ENCODE measurements at regions not wholly inside any gene's neighbourhood (a gene's known extent, or its start where the extent isn't known, plus 50 kb on each side); places are given as distances from the start of the nearest gene placed in this dataset.

DNA sequence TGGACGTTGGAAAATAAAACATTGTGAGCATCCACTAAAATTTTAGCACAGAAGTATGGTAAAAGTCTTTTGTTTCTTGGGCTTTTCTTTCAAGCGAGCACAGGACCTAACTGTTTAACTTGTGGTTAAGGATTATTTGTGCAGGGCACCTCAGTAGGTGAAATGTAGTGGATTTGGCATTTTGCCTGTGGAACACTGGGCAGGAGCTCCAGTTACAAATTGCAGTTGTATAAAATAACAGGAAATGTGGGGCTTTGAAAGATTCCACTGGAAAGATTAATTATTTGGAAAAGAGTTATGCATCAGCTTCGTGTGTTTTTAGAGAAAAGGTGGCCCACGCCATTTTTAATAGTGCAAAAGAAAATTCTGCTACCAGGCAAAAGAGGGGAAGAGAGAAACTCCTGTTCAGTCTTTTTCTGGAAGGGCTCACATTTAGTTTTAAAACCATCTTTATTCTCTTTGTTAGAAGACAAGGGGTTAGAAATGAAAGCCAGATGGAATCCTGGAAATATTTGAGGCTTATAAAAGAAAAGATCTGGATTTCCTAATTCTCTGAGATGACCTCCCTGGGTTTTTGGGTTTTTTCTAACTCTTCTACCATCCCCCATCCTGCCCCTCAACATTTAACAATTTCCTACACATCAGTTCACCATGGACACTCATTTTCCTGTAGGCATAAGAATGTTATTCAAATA is 144.3 kb upstream of the SERTAD2 start:
- TF ChIP-seq BACH1 (IDR thresholded peaks at IDR 0.05; ENCODE audit: low read length) (no peak), HDAC2 (IDR thresholded peaks at IDR 0.05; ENCODE audit: borderline replicate concordance in 1 of 2, low read depth in 2 of 2, low read length in 2 of 2) (no peak), POLR2AphosphoS5 (IDR thresholded peaks at IDR 0.05; ENCODE audit: low read depth, low read length) (no peak), POLR2A (IDR thresholded peaks at IDR 0.05; ENCODE audit: control extremely low read depth in 1 of 2, low read depth in 2 of 2, low read length in 2 of 2) (no peak)
- TF ChIP-seq, protein P1, sequence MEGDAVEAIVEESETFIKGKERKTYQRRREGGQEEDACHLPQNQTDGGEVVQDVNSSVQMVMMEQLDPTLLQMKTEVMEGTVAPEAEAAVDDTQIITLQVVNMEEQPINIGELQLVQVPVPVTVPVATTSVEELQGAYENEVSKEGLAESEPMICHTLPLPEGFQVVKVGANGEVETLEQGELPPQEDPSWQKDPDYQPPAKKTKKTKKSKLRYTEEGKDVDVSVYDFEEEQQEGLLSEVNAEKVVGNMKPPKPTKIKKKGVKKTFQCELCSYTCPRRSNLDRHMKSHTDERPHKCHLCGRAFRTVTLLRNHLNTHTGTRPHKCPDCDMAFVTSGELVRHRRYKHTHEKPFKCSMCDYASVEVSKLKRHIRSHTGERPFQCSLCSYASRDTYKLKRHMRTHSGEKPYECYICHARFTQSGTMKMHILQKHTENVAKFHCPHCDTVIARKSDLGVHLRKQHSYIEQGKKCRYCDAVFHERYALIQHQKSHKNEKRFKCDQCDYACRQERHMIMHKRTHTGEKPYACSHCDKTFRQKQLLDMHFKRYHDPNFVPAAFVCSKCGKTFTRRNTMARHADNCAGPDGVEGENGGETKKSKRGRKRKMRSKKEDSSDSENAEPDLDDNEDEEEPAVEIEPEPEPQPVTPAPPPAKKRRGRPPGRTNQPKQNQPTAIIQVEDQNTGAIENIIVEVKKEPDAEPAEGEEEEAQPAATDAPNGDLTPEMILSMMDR (IDR thresholded peaks at IDR 0.05; ENCODE audit: control extremely low read depth in 1 of 3, insufficient read depth in 1 of 3, low read depth in 1 of 3, low read length in 3 of 3): no peak

Data from H1 (cell line).